Neural cell (in vitro differentiated cells): ENCODE measurements at regions not wholly inside any gene's neighbourhood (a gene's known extent, or its start where the extent isn't known, plus 50 kb on each side); places are given as distances from the start of the nearest gene placed in this dataset.

Source experiments
- H2AFZ ChIP-seq: fragments of 200-600, 300-800 bp; sonication (generic), shearing (Covaris generic); 2 replicates; pipeline ENCODE4 v1.6.0; 2014; ENCODE audit warnings: low read depth, mild to moderate bottlenecking, antibody characterized with exemption, low read length, moderate library complexity
- H3F3A ChIP-seq: fragments of 200-600 bp; shearing (Covaris generic); 2 replicates; pipeline ENCODE4 v1.6.1; 2016; ENCODE audit warnings: mild to moderate bottlenecking, moderate library complexity, mixed read lengths, antibody characterized with exemption, low read length; ENCODE audit not compliant: insufficient read depth, poor library complexity, severe bottlenecking
- H3K27ac ChIP-seq: fragments of 200-600, 300-800 bp; sonication (generic), shearing (Covaris generic); 2 replicates; pipeline ENCODE4 v1.5.1; 2014; ENCODE audit warnings: mild to moderate bottlenecking, low read length, moderate library complexity
- H3K27me3 ChIP-seq: fragments of 300-800, 200-600 bp; sonication (generic), shearing (Covaris generic); 2 replicates; pipeline ENCODE4 v1.6.0; 2014; ENCODE audit warnings: mild to moderate bottlenecking, low read depth, low read length, moderate library complexity; ENCODE audit not compliant: insufficient read depth
- H3K36me3 ChIP-seq: fragments of 300-800, 200-600 bp; sonication (generic), shearing (Covaris generic); 2 replicates; pipeline ENCODE4 v1.5.1; 2014; ENCODE audit warnings: mild to moderate bottlenecking, antibody characterized with exemption, low read length, moderate library complexity; ENCODE audit not compliant: insufficient read depth
- H3K4me2 ChIP-seq: fragments of 300-800, 200-600 bp; sonication (generic), shearing (Covaris generic); 2 replicates; pipeline ENCODE4 v1.6.0; 2014; ENCODE audit warnings: mild to moderate bottlenecking, low read length
- H3K4me3 ChIP-seq: fragments of 300-800, 200-600 bp; sonication (generic), shearing (Covaris generic); 2 replicates; pipeline ENCODE4 v1.5.1; 2014; ENCODE audit warnings: mild to moderate bottlenecking, low read length, moderate library complexity
- H3K79me2 ChIP-seq: fragments of 200-600 bp; shearing (Covaris generic); replicated peaks from 2 replicates; pipeline ENCODE4 v1.6.0; 2014; ENCODE audit warnings: mild to moderate bottlenecking, low read length, moderate library complexity; ENCODE audit not compliant: insufficient read depth
- H3K9ac ChIP-seq: fragments of 300-800, 200-600 bp; sonication (generic), shearing (Covaris generic); 2 replicates; pipeline ENCODE4 v1.6.1; 2016; ENCODE audit warnings: mild to moderate bottlenecking, low read length, mixed read lengths
- H3K9me2 ChIP-seq: fragments of 200-600 bp; shearing (Covaris generic); 2 replicates; pipeline ENCODE4 v1.6.1; 2016; ENCODE audit warnings: mild to moderate bottlenecking, low read length, mixed read lengths; ENCODE audit not compliant: insufficient read depth
- H3K9me3 ChIP-seq: fragments of 200-600, 300-800 bp; sonication (generic), shearing (Covaris generic); 2 replicates; pipeline ENCODE4 v1.6.1; 2016; ENCODE audit warnings: mild to moderate bottlenecking, mixed run types, low read length, moderate library complexity, mixed read lengths
- H4K20me1 ChIP-seq: fragments of 200-600 bp; shearing (Covaris generic); 2 replicates; pipeline ENCODE4 v1.6.1; 2016; ENCODE audit warnings: mild to moderate bottlenecking, mixed run types; ENCODE audit not compliant: insufficient read depth
- EP300 ChIP-seq: fragments of 450-650 bp; conservative IDR thresholded peaks from 2 replicates; pipeline ENCODE4 v1.6.1; 2014; ENCODE audit warnings: antibody characterized with exemption, mild to moderate bottlenecking, moderate library complexity; ENCODE audit not compliant: poor library complexity, severe bottlenecking
- EZH2 ChIP-seq: fragments of 200-600, 300-800 bp; shearing (Covaris generic), sonication (generic); IDR thresholded peaks from 2 replicates; pipeline ENCODE4 v1.6.1; 2014; ENCODE audit warnings: antibody characterized with exemption, low read length, borderline replicate concordance, mild to moderate bottlenecking; ENCODE audit not compliant: insufficient read depth, poor library complexity, severe bottlenecking
- MXI1 ChIP-seq: fragments of 450-650 bp; conservative IDR thresholded peaks from 2 replicates; pipeline ENCODE4 v1.6.1; 2014; ENCODE audit warnings: antibody characterized with exemption, mild to moderate bottlenecking; ENCODE audit not compliant: poor library complexity, severe bottlenecking
- POLR2AphosphoS5 ChIP-seq: IDR thresholded peaks from 2 replicates; pipeline ENCODE4 v1.6.1; 2012
- RAD21 ChIP-seq: fragments of 450-650 bp; conservative IDR thresholded peaks from 2 replicates; pipeline ENCODE4 v1.6.1; 2014; ENCODE audit warnings: antibody characterized with exemption, mild to moderate bottlenecking, moderate library complexity
- SMC3 ChIP-seq: fragments of 450-650 bp; conservative IDR thresholded peaks from 2 replicates; pipeline ENCODE4 v1.6.1; 2014; ENCODE audit warnings: antibody characterized with exemption, mild to moderate bottlenecking, moderate library complexity; ENCODE audit not compliant: poor library complexity
- TAF1 ChIP-seq: IDR thresholded peaks from 2 replicates; pipeline ENCODE4 v1.6.1; 2012; ENCODE audit warnings: low read depth
- TF ChIP-seq, protein P1 (sequence below): fragments of 450-650 bp; IDR thresholded peaks from 2 replicates; pipeline ENCODE4 v1.5.1; 2014; ENCODE audit warnings: antibody characterized with exemption, mild to moderate bottlenecking, moderate library complexity; ENCODE audit not compliant: poor library complexity, severe bottlenecking
- TF ChIP-seq, protein P2 (sequence below): IDR thresholded peaks from 2 replicates; pipeline ENCODE4 v1.6.1; 2012; ENCODE audit warnings: borderline replicate concordance

DNA sequence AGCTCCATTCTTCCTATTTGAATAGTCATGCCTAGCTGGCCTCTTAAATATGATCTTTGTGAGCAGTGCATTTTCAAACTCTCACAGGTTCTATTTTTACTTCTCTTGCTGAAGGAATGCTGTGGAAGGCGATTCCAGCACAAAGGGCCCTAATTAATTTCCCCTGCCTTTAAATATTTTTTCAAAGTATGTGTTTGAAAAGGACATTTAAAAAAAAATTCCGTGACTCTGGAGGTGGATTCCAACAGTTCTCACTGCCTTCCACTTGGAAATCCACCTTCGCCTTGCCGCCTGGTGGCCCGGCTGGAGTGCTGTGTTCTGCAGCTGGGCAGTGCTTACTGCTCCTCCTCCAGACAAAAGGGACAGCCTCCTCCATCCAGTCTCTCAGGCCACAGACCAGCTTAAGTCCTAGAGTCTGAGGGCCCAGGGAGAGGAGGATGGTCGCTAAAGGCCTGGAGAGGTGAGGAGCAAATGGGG, 61.5 kb upstream of the CORO2B start:
- Histone ChIP-seq H3K79me2 (no peaks in the 10 kb centered on the region), H3K36me3 (no peaks in the 10 kb centered on the region), H4K20me1 (no peaks in the 10 kb centered on the region), H3K27me3 (no peaks in the 10 kb centered on the region), H3K9me3 (no peaks in the 10 kb centered on the region), H3K27ac (no peak overlapping the region), H3F3A (no peaks in the 10 kb centered on the region), H3K9me2 (no peaks in the 10 kb centered on the region), H3K4me2 (no peak overlapping the region), H2AFZ (no peak overlapping the region), H3K9ac (no peak overlapping the region), H3K4me3 (no peak overlapping the region)
- TF ChIP-seq RAD21: no peak
- TF ChIP-seq, protein P1, sequence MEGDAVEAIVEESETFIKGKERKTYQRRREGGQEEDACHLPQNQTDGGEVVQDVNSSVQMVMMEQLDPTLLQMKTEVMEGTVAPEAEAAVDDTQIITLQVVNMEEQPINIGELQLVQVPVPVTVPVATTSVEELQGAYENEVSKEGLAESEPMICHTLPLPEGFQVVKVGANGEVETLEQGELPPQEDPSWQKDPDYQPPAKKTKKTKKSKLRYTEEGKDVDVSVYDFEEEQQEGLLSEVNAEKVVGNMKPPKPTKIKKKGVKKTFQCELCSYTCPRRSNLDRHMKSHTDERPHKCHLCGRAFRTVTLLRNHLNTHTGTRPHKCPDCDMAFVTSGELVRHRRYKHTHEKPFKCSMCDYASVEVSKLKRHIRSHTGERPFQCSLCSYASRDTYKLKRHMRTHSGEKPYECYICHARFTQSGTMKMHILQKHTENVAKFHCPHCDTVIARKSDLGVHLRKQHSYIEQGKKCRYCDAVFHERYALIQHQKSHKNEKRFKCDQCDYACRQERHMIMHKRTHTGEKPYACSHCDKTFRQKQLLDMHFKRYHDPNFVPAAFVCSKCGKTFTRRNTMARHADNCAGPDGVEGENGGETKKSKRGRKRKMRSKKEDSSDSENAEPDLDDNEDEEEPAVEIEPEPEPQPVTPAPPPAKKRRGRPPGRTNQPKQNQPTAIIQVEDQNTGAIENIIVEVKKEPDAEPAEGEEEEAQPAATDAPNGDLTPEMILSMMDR: peak; percentile 9

GRCh38 chr15:68518046-68518445, 60.7 kb upstream of the CORO2B start:
- Histone ChIP-seq H3K9ac (no peak overlapping the region), H3K27me3 (no peaks in the 10 kb centered on the region), H3K36me3 (no peaks in the 10 kb centered on the region), H3F3A (no peaks in the 10 kb centered on the region), H3K9me3 (no peaks in the 10 kb centered on the region), H3K79me2 (no peaks in the 10 kb centered on the region), H3K4me2 (no peak overlapping the region), H3K27ac (no peak overlapping the region), H3K9me2 (no peaks in the 10 kb centered on the region), H2AFZ (no peak overlapping the region), H3K4me3 (no peak overlapping the region), H4K20me1 (no peaks in the 10 kb centered on the region)
- TF ChIP-seq TAF1 (no peak), MXI1 (no peak), SMC3 (no peak), POLR2AphosphoS5 (no peak), RAD21 (no peak), EP300 (no peak), EZH2 (no peak)
- TF ChIP-seq, protein P1: no peak
- TF ChIP-seq, protein P2, sequence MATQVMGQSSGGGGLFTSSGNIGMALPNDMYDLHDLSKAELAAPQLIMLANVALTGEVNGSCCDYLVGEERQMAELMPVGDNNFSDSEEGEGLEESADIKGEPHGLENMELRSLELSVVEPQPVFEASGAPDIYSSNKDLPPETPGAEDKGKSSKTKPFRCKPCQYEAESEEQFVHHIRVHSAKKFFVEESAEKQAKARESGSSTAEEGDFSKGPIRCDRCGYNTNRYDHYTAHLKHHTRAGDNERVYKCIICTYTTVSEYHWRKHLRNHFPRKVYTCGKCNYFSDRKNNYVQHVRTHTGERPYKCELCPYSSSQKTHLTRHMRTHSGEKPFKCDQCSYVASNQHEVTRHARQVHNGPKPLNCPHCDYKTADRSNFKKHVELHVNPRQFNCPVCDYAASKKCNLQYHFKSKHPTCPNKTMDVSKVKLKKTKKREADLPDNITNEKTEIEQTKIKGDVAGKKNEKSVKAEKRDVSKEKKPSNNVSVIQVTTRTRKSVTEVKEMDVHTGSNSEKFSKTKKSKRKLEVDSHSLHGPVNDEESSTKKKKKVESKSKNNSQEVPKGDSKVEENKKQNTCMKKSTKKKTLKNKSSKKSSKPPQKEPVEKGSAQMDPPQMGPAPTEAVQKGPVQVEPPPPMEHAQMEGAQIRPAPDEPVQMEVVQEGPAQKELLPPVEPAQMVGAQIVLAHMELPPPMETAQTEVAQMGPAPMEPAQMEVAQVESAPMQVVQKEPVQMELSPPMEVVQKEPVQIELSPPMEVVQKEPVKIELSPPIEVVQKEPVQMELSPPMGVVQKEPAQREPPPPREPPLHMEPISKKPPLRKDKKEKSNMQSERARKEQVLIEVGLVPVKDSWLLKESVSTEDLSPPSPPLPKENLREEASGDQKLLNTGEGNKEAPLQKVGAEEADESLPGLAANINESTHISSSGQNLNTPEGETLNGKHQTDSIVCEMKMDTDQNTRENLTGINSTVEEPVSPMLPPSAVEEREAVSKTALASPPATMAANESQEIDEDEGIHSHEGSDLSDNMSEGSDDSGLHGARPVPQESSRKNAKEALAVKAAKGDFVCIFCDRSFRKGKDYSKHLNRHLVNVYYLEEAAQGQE: no peak
